GM13977 (cell line): ENCODE measurements at regions not wholly inside any gene's neighbourhood (a gene's known extent, or its start where the extent isn't known, plus 50 kb on each side); places are given as distances from the start of the nearest gene placed in this dataset.

ENCODE experiments used
- DNase-seq: peaks from one replicate; pipeline ENCODE4 v3.0.0; 2012; ENCODE audit warnings: low spot score
- in situ Hi-C: fragments of 300-500 bp; cut with MboI; formaldehyde crosslinking; loops from one replicate; pipeline ENCODE4 v1.12.0; 2022; ENCODE audit warnings: low sequenced_read_pairs, low pct_unique_long_range_greater_than_20kb, mixed read lengths, inconsistent platforms; ENCODE audit not compliant: unreplicated experiment
- TF ChIP-seq, protein P1 (sequence below): IDR thresholded peaks from 2 replicates; pipeline ENCODE4 v1.5.1; 2012; ENCODE audit warnings: mild to moderate bottlenecking, control low read depth; ENCODE audit not compliant: insufficient read depth; ENCODE audit errors: extremely low read depth, missing control alignments

DNA sequence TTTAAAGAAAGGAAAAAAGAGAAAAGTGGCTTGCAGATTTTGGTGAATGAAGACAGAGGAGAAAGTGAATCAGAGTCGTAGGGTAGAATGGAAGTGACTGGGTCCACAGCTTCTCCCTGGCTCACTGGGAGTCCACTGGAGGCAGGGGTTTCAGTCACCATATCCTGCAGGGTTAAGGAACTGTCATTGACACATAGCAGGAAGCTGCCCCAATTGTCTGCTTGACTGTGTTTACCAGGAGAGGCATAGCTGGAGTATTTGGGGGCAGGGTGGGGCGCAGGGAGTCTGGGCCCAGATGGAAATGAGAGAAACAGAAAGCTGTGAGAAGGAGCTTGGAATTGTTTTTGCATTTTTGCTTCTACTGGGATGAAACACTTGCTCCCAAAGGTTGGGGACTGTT, 228.8 kb upstream of the CSF3R start:
- TF ChIP-seq, protein P1, sequence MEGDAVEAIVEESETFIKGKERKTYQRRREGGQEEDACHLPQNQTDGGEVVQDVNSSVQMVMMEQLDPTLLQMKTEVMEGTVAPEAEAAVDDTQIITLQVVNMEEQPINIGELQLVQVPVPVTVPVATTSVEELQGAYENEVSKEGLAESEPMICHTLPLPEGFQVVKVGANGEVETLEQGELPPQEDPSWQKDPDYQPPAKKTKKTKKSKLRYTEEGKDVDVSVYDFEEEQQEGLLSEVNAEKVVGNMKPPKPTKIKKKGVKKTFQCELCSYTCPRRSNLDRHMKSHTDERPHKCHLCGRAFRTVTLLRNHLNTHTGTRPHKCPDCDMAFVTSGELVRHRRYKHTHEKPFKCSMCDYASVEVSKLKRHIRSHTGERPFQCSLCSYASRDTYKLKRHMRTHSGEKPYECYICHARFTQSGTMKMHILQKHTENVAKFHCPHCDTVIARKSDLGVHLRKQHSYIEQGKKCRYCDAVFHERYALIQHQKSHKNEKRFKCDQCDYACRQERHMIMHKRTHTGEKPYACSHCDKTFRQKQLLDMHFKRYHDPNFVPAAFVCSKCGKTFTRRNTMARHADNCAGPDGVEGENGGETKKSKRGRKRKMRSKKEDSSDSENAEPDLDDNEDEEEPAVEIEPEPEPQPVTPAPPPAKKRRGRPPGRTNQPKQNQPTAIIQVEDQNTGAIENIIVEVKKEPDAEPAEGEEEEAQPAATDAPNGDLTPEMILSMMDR = no peak
- in situ Hi-C loops = no loop called here
- DNase-seq = no peak

DNA sequence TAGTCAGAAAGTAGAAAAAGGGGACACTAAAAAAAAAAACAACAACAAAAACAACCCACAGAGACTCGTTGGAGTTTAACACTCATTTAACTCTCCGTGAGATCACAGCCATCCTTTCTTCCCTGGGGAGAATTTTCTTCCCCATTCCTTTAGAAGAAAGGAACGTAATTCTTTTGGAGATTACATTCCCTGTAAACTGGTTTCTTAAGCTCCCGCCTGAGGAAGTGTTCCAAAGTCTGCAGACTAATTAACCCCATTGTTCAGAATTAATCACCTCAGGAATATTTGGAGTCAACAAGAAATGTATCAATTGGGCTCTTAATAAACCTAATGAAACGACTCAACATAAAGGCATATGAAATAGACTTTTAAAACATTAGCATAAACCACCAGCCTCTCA, 228.2 kb upstream of the CSF3R start:
- in situ Hi-C loops = no loop called here
- TF ChIP-seq, protein P1 = no peak
- no peak for DNase-seq

DNA sequence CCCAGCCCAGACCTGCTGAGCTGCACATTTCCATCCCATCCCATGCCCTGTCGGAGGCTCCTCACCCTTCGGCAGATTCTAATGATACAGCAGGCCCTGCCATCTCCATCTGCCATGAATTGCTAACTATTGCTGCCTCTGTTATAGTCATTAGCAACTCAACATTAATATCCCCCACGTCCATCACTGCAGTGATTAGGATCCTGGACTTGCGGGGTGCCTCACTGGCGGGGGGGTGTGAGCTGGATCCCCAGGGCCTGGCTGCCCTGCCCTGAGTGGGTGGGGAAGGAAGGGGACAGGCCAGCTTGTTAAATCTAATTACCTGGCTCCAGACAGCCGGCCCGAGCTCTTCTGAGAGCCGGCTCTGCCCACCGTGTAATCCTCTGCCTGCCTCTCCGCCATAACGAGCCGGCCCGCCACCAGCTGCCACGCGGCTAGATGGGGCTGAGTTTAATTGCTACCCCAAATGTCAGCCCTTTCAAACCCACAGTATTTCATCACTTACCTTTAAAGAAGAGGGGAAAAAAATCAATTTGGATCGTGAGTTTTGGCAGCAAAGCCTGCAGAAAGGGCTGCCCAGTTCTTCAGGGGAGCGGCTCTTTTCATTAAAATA, 227.3 kb upstream of the CSF3R start:
- TF ChIP-seq, protein P1 = no peak
- no peak for DNase-seq
- in situ Hi-C loops = no loop called here

- DNase-seq = no peak
- TF ChIP-seq, protein P1 = no peak
- in situ Hi-C loops = no loop called here
Measured at GRCh38 chr1:36708587-36708986, 225.9 kb upstream of the CSF3R start.

GRCh38 chr1:36707221-36707620, 224.5 kb upstream of the CSF3R start:
- in situ Hi-C loops = no loop called here
- DNase-seq = no peak
- TF ChIP-seq, protein P1 = no peak

DNA sequence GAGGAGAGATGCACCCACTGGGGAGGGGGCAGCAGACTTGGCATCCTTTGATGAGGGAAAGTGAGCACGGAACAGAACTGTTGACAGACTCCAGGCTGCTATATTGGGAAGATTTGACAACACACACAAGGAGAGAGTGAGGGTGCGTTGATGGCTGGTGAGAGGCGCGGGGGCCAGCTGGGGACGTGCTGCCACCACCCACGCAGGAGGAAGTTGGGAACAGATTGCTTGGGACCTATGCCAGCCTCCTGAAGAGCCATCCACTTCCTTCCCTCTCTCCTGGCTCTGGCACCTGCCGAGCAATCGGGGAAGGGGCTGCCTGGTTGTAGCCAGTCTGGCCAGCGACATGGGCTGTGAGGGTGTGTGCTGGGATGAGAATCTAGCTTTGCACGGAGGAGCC, 223.7 kb upstream of the CSF3R start:
- TF ChIP-seq, protein P1 = no peak
- DNase-seq = no peak
- in situ Hi-C loops = no loop called here
